PC-9 (cell line): ENCODE measurements at regions not wholly inside any gene's neighbourhood (a gene's known extent, or its start where the extent isn't known, plus 50 kb on each side); places are given as distances from the start of the nearest gene placed in this dataset.
A peak's percentile ranks its signal among the peaks of the same experiment; 100 is the strongest.

Source experiments
- BruUV-seq: library from RNA; stranded (reverse); fragments of 400-500 nt; replicated peaks from 2 replicates; lab custom pipeline; 2021; lab: Mats Ljungman, UMichigan
- CTCF ChIA-PET: fragments of 300-600 bp; sonication (Branson Sonifier 250); formaldehyde crosslinking; loops from one replicate; lab custom pipeline; 2022; ENCODE audit warnings: antibody characterized with exemption; lab: Charles Lee
- POLR2A ChIA-PET: fragments of 300-600 bp; sonication (Branson Sonifier 250); formaldehyde crosslinking; loops from one replicate; lab custom pipeline; 2022; ENCODE audit warnings: antibody characterized with exemption; ENCODE audit not compliant: unreplicated experiment; lab: Charles Lee
- DNase-seq, 2 experiments: peaks; one replicate each; pipeline versions ENCODE4 v3.0.0 to v3.0.0-alpha.2; 2015 to 2022; ENCODE audit warnings: mixed read lengths in 1 of 2
- H2AFZ ChIP-seq: fragments of 200-600 bp; sonication (generic); 2 replicates; pipeline ENCODE4 v1.8.1; 2017; ENCODE audit warnings: antibody characterized with exemption
- H3F3A ChIP-seq: fragments of 200-600 bp; sonication (generic); 2 replicates; pipeline ENCODE4 v1.8.1; 2017; ENCODE audit warnings: antibody characterized with exemption, mild to moderate bottlenecking, low read depth; ENCODE audit not compliant: insufficient read depth
- H3K27ac ChIP-seq: fragments of 200-600 bp; sonication (generic); 2 replicates; pipeline ENCODE4 v1.6.1; 2016; ENCODE audit warnings: mixed run types
- H3K27me3 ChIP-seq: fragments of 200-600 bp; sonication (generic); 2 replicates; pipeline ENCODE4 v1.6.1; 2016; ENCODE audit warnings: low read depth, mixed run types; ENCODE audit not compliant: insufficient read depth
- H3K36me3 ChIP-seq: fragments of 200-600 bp; sonication (generic); 2 replicates; pipeline ENCODE4 v1.6.1; 2016; ENCODE audit warnings: low read depth, mixed run types
- H3K4me1 ChIP-seq: fragments of 200-600 bp; sonication (generic); replicated peaks from 2 replicates; pipeline ENCODE4 v1.6.1; 2016; ENCODE audit warnings: mixed run types; ENCODE audit not compliant: insufficient read depth
- H3K4me2 ChIP-seq: fragments of 200-600 bp; sonication (generic); 2 replicates; pipeline ENCODE4 v1.6.1; 2017; ENCODE audit warnings: mixed run types
- H3K4me3 ChIP-seq: fragments of 200-600 bp; sonication (generic); 2 replicates; pipeline ENCODE4 v1.6.1; 2016; ENCODE audit warnings: mixed run types
- H3K79me2 ChIP-seq: fragments of 200-600 bp; sonication (generic); 2 replicates; pipeline ENCODE4 v1.6.1; 2017; ENCODE audit warnings: low read depth, mixed run types
- H3K9me2 ChIP-seq: fragments of 200-600 bp; sonication (generic); 2 replicates; pipeline ENCODE4 v1.8.1; 2017; ENCODE audit warnings: mild to moderate bottlenecking; ENCODE audit not compliant: insufficient read depth
- H3K9me3 ChIP-seq: fragments of 200-600 bp; sonication (generic); 2 replicates; pipeline ENCODE4 v1.8.1; 2016; ENCODE audit warnings: low read depth; ENCODE audit not compliant: insufficient read depth
- H4K20me1 ChIP-seq: fragments of 200-600 bp; sonication (generic); 2 replicates; pipeline ENCODE4 v1.8.1; 2017; ENCODE audit not compliant: insufficient read depth
- EZH2 ChIP-seq: fragments of 200-600 bp; sonication (generic); IDR thresholded peaks from 2 replicates; pipeline ENCODE4 v1.8.0; 2017; ENCODE audit warnings: antibody characterized with exemption, low read depth
- intact Hi-C: fragments of 100-400 bp; cut with micrococcal nuclease; formaldehyde crosslinking; loops from one replicate; pipeline ENCODE4 v1.10.0; 2022; ENCODE audit not compliant: unreplicated experiment
- TF ChIP-seq, protein P1 (sequence below): fragments of 200-600 bp; sonication (generic); conservative IDR thresholded peaks from 2 replicates; pipeline ENCODE4 v1.6.1; 2017; ENCODE audit warnings: mixed run types, antibody characterized with exemption, mild to moderate bottlenecking, moderate library complexity

DNA sequence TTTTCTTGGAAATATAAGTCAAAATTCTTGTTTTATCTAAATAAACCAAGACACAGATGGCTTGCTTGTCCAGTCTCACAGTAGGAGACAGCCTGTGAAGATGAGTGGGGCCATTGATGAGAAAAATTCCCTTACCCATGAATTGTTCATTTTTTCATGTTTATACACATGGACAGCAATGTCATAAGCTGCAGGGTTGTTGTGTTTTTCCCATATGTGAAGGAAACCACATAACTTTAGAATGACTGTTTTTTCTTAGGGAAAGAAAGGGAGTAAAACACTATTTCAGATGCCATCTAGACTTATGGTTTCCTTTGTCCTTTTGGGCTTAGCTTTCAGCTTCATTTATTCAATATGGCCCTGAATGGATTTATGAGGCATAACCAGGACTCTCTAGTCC is 622.5 kb upstream of the NR5A2 start:
- Histone ChIP-seq H3K9me2 (no peaks in the 10 kb centered on the region), H3K4me3 (no peak overlapping the region), H3K36me3 (no peaks in the 10 kb centered on the region), H3F3A (no peaks in the 10 kb centered on the region), H3K27ac (no peak overlapping the region), H4K20me1 (no peaks in the 10 kb centered on the region), H3K27me3 (no peaks in the 10 kb centered on the region), H3K9me3 (no peaks in the 10 kb centered on the region), H3K4me1 (no peaks in the 10 kb centered on the region), H3K79me2 (no peaks in the 10 kb centered on the region), H2AFZ (no peak overlapping the region), H3K4me2 (no peak overlapping the region)
- intact Hi-C loops: no loop called here
- TF ChIP-seq, protein P1, sequence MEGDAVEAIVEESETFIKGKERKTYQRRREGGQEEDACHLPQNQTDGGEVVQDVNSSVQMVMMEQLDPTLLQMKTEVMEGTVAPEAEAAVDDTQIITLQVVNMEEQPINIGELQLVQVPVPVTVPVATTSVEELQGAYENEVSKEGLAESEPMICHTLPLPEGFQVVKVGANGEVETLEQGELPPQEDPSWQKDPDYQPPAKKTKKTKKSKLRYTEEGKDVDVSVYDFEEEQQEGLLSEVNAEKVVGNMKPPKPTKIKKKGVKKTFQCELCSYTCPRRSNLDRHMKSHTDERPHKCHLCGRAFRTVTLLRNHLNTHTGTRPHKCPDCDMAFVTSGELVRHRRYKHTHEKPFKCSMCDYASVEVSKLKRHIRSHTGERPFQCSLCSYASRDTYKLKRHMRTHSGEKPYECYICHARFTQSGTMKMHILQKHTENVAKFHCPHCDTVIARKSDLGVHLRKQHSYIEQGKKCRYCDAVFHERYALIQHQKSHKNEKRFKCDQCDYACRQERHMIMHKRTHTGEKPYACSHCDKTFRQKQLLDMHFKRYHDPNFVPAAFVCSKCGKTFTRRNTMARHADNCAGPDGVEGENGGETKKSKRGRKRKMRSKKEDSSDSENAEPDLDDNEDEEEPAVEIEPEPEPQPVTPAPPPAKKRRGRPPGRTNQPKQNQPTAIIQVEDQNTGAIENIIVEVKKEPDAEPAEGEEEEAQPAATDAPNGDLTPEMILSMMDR: no peak
- TF ChIP-seq EZH2: no peak
- ChIA-PET POLR2A (no interaction called here), CTCF (no interaction called here)
- no peak for DNase-seq
- BruUV-seq: no TSS peak

- no TSS peak for BruUV-seq
- Histone ChIP-seq H3K4me2 (no peak overlapping the region), H3K27me3 (no peaks in the 10 kb centered on the region), H3K27ac (no peak overlapping the region), H3K9me3 (no peaks in the 10 kb centered on the region), H3K4me1 (no peaks in the 10 kb centered on the region), H3K79me2 (no peaks in the 10 kb centered on the region), H3K4me3 (no peak overlapping the region), H3F3A (no peaks in the 10 kb centered on the region), H2AFZ (no peak overlapping the region), H3K9me2 (no peaks in the 10 kb centered on the region; the same call in 1 of the 2 replicates), H3K36me3 (no peaks in the 10 kb centered on the region), H4K20me1 (no peaks in the 10 kb centered on the region)
- ChIA-PET CTCF (no interaction called here), POLR2A (no interaction called here)
- no peak for DNase-seq
- intact Hi-C loops: no loop called here
- no peak for TF ChIP-seq EZH2
- TF ChIP-seq, protein P1: no peak
These were observed 621.8 kb upstream of the NR5A2 start for GRCh38 chr1:199405634-199406196.

- peak overlapping the region; percentile 41; the same call in 1 of the 2 replicates for H2AFZ ChIP-seq
- H3K9me3 ChIP-seq: no peaks in the 10 kb centered on the region; the same call in 1 of the 2 replicates
- no peaks in the 10 kb centered on the region for H3F3A ChIP-seq
- BruUV-seq: no TSS peak
- intact Hi-C loops: no loop called here
- H3K27ac ChIP-seq: no peak overlapping the region
- no peaks in the 10 kb centered on the region for H3K4me1 ChIP-seq
- POLR2A ChIA-PET: no interaction called here
- H3K36me3 ChIP-seq: no peaks in the 10 kb centered on the region
- H3K9me2 ChIP-seq: no peaks in the 10 kb centered on the region; the same call in 1 of the 2 replicates
- H3K4me2 ChIP-seq: no peak overlapping the region
- no peak for DNase-seq
- H3K79me2 ChIP-seq: no peaks in the 10 kb centered on the region
- no peaks in the 10 kb centered on the region for H3K27me3 ChIP-seq
- no peak overlapping the region for H3K4me3 ChIP-seq
- TF ChIP-seq, protein P1: no peak
- no peak for TF ChIP-seq EZH2
- CTCF ChIA-PET: no interaction called here
- H4K20me1 ChIP-seq: no peaks in the 10 kb centered on the region
These were observed 617.0 kb upstream of the NR5A2 start for GRCh38 chr1:199410462-199410861.
